HG03175 (cell line): ENCODE measurements at regions not wholly inside any gene's neighbourhood (a gene's known extent, or its start where the extent isn't known, plus 50 kb on each side); places are given as distances from the start of the nearest gene placed in this dataset.
"Not testable (repeated sequence)": the region's sequence is repeated elsewhere in the genome, so short reads cannot be mapped to it uniquely, and the experiment has no call there.

Experiments used
- ATAC-seq: cut with Tn5 transposase; IDR thresholded peaks from one replicate; pipeline ENCODE4 v1.9.1; 2021; ENCODE audit warnings: mild to moderate bottlenecking, moderate library complexity; ENCODE audit not compliant: unreplicated experiment

DNA sequence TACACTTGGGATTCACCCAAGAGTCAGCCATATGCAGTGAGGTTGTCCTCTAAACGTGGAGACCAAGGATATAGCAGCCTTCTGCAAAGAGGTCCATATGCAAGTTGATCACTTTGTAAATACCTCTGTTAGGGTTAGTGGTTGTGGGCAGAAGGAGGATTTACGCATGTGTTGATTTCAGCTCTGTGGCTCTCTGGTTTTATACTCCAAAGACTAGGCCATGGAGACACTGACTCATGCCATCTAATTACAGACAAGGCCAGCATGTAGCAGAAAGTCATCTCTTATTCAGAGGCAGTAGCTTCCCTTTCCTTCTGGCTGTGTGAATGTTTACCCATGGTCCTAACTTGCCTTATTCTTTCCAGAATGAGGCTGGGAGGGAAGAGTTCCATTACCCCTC lies 140.9 kb upstream of the GOLGA6L4 start:
- not testable (repeated sequence) for ATAC-seq

DNA sequence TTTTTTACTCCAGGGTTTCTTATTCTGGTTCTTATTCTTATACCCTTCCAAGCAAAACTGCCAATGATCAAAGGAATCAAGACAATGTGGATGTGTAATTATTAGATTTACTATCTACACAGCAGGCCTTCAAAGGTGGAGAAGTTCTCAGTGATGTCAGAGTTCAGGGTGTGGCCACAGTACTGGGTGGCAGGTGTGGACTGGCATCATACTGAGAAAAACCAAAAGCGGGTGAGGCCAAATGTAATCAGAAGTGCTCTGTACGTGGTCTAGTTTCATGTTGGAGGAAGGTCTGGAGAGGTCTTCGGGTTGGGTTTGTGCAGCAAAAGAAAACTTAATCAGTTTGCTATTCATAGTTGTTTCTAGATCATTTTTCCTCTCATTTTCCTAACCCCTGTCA lies 138.5 kb upstream of the GOLGA6L4 start:
- not testable (repeated sequence) for ATAC-seq

DNA sequence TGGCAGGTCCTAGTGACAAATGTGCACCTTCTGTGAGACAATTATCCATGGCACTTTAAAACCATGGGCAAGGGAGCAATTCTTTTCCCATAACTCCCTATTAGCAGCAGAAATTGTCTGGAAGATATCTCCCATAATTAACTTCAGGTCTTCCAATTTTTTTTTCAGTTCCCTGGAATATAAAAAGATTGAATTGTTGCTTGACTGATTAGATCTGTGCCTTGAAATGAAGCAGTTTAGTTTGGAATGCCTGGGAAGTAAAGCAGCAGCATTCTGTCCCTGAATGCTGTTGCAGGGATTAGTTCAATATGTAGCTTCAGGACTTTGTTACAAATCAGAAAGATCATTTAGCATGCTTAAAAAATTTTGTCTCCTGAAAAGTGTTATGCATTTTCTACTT lies 137.0 kb upstream of the GOLGA6L4 start:
- no peak for ATAC-seq

DNA sequence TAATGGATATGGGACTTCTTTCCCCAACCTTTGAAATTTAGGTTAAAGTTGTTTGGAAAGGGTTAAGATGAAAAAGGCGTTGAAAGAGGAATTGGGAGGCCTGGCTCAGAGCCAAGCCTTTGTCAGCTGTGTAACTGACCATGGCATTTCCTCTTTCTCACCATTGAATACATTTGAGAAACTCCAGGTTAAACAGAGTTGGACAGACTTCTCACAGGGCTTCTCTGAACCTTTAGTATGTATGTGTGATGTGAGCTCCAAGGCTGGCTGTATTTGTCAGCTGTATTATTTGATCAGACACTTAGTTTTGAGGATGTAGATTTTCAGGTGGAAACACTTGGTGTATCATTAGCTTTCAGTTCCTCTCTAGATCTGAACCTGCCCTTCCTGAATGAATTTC lies 136.4 kb upstream of the GOLGA6L4 start:
- peak; percentile 64 for ATAC-seq

DNA sequence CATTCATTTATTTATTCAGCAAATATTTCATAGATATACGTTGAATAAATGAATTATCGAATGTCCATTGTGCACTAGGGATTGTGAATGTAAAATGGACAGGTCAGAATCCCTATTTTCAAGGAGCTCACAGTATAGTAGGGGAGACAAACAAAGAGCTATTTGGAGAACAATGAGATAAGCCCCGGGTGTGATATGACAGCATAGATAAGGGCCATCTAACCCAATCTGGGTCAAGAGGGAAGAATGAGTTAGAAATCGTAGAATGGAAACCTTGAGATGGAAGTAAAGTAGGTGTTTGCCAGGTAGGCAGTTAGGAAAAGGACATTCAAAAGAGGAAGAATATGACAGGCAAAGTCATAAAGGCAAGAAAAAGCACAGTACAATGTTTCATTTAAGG lies 132.2 kb upstream of the GOLGA6L4 start:
- ATAC-seq, result no peak

DNA sequence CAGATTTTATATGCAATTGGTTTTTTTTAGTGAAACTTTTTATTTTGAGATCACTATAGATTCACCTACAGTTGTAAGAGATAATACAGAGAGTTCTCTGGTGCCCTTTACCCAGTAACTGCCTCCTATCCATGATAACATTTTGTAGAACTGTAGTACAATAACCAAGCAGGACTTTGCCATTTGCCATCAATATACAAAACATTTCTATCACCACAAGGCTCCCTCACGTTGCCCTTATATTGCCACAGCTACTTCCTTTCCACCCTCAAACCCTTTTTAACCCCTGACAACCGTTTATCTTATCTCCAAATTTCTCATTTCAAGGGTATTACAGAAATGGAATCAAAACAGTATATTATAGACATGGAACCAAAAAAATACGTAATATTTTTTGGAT lies 130.7 kb upstream of the GOLGA6L4 start:
- no peak for ATAC-seq

DNA sequence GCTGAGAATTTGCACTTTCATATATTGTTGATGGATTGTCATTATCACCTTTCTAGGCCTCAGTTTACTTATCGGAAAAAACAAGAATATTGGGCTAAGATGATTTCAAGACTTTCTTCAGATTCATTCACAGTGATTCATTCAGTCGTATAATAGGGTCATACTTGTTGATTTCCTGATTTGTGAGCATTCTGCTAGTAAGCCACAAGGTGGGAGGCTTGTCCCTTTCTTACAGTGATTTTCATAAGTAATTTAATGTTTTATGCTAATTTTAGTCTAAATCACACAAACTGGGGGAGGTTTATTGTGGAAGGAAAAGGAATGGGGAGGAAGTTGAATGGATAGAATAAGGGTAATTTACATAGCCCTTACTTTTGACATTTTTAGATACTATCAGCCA lies 126.8 kb upstream of the GOLGA6L4 start:
- no peak for ATAC-seq

DNA sequence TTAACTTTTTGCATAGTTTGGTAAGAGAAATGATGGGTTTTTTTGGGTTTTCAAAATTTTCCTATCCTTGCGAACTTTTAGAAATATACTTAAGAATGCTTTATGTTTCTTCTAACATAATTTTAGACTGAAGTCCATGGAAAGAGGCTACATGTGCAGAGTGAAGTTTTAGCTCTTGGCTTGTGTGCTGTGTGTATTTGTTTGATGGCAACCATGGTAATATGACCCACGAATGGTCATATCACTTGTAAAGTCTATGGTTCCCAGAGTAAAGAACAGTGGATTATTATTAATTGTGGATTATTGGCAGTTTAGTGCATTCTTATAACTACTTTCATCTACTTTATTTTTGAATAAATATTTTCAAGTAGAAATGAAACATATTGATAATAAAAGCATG lies 124.0 kb upstream of the GOLGA6L4 start:
- no peak for ATAC-seq

DNA sequence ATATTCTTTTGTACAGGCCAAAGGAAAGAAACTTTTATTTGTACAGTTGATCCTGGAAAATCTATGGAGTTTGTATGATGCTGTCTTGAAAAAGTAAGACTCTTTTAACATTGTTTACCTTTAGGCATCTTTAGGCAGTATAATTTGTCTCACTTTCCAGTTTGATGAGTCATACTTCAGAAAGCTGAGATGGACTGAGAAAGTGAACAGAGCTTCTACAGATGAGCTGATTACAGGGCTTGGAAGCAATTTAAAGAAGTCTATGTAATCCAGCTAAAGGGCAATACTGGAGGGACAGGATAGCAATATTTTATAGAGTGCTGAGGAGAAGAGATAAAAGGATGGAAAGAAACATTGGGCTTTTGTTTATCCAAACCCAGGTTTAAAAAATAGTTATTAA lies 123.5 kb upstream of the GOLGA6L4 start:
- no peak for ATAC-seq

DNA sequence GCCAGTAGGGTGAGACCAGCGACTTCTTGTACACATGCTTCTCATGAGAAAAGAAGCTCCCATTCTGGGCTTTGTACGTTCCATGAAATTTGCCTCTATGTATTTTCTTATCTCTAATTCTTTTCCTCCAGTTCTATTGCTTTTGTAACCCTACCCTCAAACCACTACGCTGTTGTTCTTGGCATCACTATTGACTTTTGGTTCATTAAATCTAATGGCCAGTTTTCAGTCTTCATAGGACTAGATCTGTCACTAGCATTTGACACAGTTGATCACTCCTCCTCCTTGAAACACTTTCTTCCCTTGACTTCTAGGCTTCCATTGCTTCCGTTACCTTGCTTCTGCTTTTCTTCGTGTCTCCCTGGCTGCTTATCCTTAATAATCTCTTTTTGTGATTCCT lies 121.7 kb upstream of the GOLGA6L4 start:
- ATAC-seq, result no peak

DNA sequence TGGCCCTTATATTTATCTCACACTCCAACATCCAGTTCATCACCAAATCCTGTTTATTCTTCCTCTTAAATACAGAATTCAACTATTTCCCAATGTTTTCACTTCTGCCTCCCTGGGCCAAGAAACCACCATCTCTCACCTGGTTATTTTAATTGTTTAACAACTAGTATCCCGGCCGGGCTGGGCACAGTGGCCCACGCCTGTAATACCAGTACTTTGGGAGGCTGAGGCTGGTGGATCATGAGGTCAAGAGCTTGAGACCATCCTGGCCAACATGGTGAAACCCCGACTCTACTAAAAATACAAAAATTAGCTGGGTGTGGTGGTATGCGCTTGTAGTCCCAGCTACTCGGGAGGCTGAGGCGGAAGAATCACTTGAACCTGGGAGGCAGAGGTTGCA lies 120.9 kb upstream of the GOLGA6L4 start:
- not testable (repeated sequence) for ATAC-seq

DNA sequence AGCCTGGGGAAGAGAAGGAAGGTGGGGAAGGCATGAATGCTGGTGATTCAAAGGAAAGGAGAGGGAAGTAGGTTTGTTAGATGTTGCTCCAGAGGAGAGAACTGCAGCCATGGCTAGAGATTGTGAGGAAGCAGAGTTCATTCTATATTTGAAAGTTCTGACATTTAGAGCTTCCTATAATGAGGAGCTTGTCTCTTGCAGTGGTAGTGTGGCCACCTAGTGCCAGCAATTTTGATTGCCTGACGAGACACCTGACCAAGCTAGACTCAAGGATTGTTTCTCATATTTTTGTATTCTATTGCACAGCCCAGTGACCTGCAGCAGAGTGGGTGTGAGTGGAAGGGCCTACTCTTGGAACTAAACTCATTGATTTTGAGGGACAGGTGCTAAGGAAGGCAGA lies 116.2 kb upstream of the GOLGA6L4 start:
- ATAC-seq, result not testable (repeated sequence)

DNA sequence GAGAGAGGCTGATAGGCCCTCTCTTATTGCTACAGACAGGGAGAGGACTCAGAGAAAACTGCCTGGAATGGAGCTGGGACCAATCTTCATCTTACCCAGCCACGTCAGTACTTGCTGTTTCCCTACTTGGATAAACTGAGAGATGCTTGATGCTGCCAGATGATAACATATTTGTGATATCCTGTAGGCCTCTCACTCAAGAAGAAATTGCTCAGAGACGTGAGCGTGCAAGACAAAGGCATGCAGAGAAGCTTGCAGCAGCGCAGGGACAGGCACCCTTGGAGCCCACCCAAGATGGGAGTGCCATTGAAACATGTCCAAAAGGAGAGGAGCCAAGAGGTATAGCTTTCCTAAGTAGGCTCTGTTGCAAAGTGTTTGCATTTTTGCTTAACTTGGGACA lies 114.7 kb upstream of the GOLGA6L4 start:
- ATAC-seq, result not testable (repeated sequence)

DNA sequence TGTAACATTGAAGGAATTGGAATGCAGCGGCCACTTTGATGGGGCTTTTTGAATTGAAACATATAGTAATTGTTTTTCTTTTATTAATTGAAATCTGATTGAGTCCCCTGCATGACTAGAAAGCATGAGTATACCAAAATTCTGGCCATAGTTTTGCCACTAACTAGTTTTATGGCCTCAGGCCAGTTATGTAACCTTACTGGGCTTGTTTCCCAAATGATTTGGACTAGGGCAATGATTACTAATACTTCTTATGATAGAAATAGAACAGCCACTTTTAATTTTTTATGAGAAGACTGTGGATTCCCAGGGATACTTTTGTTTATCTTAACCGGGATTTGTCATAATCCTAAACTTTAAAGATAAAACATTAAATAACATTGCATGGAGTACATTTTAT lies 106.9 kb upstream of the GOLGA6L4 start:
- not testable (repeated sequence) for ATAC-seq

DNA sequence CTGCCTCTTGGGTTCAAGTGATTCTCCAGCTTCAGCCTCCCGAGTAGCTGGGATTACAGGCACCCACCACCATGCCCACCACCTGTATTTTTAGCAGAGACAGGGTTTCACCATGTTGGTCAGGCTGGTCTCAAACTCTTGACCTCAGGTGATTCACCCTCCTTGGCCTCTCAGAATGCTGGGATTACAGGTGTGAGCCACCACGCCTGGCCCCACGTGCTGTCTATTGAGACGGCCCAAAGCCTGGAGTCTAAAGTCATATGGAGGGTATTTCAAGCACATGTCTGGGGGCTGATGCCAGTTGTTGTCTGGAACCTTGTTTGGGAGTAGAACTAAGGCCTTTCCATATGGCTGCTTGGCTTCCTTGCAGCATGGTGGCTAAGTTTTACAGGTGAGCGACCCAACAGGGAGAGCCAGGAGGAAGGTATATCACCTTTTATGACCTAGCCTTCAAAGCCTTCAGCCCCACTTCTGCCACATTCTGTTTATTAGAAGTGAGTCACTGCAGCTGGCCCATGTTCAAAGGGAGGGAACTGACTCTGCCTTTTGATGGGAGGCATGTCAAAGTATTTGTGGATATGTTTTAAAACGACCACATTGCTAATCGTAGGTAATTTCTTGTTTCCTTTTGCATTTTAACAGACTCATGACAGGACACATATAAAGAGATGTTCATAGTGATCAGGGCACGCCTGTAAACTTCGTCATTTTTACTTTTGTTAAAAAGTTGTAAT lies 105.3 kb upstream of the GOLGA6L4 start:
- ATAC-seq, result not testable (repeated sequence)

DNA sequence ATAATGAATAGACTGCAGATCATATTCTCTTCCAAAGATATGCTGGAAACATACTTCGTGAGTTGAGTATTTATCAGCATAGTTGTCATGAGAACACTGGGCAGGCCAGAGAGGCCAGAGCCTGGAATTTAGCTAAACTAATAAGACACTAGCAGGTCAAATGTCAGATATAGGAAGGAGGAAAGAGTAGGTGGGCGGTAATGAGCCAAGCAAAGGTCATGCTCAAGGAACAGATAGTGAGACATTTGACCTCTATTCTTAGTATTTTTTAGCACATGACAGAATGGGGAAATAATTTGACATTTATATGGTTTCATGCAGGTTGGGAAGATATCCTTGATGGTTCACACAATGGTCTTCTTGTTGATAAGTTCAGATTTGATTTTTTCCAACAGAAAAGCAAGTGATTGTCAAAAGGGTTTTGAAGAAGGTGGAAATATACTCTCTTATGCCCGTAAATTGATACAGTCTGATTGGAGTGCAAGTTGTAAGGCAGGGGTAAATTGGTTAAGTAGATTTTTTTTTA lies 99.6 kb upstream of the GOLGA6L4 start:
- ATAC-seq, result not testable (repeated sequence)

DNA sequence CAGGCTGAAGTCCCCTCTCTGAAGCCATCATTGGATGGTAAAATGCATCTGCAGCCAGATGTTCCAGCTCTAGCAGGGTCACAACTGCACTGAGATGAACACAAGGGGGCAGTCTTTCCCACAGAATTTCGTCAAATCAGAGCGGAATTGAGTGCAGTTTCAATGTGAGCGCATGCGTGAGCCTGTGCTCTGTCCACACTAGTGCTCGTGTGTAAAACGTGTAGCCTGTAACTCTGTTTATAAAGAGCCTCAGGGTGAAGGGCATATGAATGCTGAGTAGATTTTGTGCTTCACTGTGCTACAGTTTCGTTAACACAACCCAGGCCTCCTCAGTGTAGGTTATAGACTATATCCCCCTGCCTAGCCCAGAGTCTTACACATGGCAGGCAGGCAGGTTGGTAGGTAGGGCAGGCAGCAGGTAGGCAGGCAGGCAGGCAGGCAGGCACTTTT lies 92.7 kb upstream of the GOLGA6L4 start:
- ATAC-seq, result peak; percentile 94

DNA sequence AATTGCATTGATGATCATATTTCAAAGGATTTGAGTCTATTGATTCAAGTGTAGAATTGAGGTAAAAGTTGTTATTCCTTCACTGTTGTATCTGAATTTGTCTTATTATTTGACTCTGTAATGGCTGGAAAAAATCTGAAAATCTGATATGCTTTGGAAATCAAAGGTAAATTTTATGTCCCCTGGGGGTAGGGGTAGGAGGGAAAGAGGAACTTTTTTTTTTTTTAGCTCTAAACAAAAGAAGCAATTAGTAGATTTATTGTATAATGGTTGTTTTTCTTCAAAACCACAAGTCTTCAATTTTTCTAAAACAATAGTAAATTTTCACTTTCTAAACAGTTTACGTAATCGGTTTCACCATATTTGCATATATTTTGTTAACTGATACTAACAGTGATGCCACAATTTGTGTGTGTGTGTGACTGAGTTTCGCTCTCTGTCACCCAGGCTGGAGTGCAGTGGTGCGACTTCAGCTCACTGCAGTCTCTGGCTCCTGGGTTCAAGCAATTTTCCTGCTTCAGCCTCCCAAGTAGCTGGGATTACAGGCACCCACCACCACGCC lies 91.7 kb upstream of the GOLGA6L4 start:
- peak; percentile 69 for ATAC-seq

DNA sequence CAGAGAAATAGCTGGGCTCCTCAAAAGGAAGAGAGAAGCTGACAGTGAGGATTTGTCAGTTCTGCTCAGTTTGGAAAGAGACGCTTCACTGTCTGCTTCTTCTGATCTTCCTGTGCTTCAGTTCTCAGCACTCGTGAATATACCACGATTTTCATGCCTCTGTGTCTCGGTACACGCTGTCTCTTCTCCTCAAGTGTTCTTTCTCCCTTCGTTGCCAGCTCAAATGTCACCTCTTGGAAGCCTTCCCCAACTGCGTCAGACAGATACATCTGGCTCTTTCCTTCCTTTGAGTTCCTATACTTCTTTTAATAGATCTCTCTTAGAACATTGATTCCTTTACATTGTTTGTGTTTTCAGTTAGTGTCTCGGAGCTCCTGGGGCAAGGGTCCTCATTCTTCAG lies 90.6 kb upstream of the GOLGA6L4 start:
- ATAC-seq, result not testable (repeated sequence)

DNA sequence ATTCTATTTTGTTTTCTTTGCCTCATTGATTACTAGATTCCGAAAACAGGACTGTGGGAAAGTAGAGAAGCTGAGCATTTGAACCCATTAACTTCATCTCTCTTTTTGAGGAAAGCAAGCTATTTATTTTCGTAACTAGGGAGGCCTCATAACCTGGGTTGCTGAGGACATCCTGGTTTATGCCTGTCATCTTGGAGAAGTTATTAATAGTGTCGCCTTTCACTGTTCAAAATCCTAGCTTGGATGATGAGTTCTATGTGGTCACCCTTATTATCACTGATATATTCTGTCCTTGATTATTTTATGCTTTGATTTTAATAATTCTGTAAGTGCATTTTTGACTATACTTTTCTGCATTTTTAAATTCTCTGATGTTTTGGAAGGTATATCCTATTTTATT lies 89.3 kb upstream of the GOLGA6L4 start:
- ATAC-seq, result not testable (repeated sequence)

DNA sequence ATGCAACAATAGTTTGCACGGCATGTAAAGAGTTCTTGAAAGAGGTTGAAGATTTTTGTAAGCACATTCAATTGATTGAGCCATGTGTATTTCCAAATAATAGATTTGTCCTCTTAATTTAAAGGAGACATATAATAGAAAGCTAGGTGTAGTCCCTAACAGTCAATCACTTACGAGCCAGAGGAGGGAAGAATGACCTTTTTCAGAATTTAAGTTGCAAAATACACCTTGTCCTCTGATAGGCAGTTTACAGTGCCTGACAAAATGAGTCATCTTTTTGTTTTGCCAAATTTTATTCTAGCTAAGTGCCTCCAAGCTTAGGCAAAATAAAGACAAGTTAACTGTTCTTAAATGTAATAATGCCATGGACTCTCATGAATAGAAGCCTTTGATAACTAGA lies 88.3 kb upstream of the GOLGA6L4 start:
- ATAC-seq, result not testable (repeated sequence)

DNA sequence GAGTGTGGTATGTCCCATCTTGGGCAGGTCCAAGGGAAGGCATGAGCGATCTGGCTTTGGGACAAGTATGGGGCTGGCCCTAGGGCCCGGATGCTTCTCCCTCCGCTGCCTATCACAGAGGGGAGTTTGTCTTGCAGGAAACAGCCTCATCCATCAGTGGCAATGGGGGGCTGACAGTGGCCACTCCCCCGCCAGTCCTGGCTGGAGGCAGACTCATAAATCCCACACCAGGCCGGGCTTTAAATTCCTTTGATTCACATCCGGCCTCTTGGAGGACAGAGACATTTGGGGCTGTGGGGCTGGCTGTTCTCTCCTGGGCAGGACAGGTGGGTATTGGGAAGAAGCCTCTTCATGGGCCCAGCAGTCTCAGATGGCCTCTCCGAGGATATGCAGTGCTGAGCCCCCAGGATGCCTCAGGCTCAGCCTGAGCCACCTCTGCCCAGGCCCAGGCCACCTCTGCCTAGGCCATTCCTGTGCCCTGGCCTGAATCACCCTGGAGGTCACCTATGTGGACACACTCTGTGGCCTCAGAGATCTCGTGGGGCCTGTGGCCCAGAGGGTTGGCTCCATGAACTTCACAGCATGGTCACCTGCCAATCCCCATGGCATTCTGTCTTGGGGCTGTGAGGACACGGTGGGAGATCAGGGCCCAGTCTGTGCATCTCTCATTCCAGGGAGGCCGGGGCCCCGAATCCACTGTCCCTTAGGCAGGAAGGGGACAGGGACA lies 84.2 kb upstream of the GOLGA6L4 start:
- ATAC-seq, result no peak
